ENCODE measurements at regions not wholly inside any gene's neighbourhood (a gene's known extent, or its start where the extent isn't known, plus 50 kb on each side); places are given as distances from the start of the nearest gene placed in this dataset.
A peak's percentile ranks its signal among the peaks of the same experiment; 100 is the strongest.
"Not testable (repeated sequence)": the region's sequence is repeated elsewhere in the genome, so short reads cannot be mapped to it uniquely, and the experiment has no call there.

DNA sequence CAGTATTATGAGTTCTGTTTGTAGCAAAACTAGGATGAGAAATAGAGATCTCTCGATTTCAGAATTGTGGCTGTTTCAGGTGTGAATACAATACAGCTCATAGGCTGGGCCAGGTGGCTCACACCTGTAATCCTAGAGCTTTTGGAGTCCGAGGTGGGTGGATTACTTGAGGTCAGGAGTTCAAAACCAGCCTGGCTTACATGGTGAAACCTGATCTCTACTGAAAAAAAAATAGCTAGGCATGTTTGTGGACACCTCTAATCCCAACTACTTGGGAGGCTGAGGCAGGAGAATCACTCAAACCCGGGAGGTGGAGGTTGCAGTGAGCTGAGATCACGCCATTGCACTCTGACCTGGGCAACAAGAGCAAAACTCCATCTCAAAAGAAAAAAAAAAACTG is 81.4 kb downstream of the ZNF92 start:
- H3K4me2 ChIP-seq (ENCODE audit: low read depth, low read length); H3K9me3 ChIP-seq (ENCODE audit: low read length); intact Hi-C loops (cut with micrococcal nuclease; ENCODE audit: unreplicated experiment); DNase-seq (ENCODE audit: low spot score); H2AFZ ChIP-seq (ENCODE audit: low read length); CTCF ChIA-PET (ENCODE audit: low intra/inter-chr PET ratio, low total read pairs); H3K4me3 ChIP-seq (replicated peaks in 1 of 3; ENCODE audit: insufficient read depth in 1 of 3, low read depth in 2 of 3, low read length in 3 of 3); FAIRE-seq; H3K9ac ChIP-seq (ENCODE audit: insufficient read depth, low read depth, low read length); H3K27ac ChIP-seq (ENCODE audit: extremely low read length, insufficient read depth, low read length); H3K36me3 ChIP-seq (replicated peaks in 1 of 2; ENCODE audit: control insufficient read depth in 1 of 2, insufficient read depth in 2 of 2, low read length in 2 of 2); H4K20me1 ChIP-seq (ENCODE audit: insufficient read depth, low read length); H3K79me2 ChIP-seq (ENCODE audit: insufficient read depth, low read length); BruUV-seq (replicated peaks); in situ Hi-C loops (cut with HindIII; ENCODE audit: extremely low pct_ligation_motif_present, low pct_unique_long_range_greater_than_20kb); H3K27me3 ChIP-seq (ENCODE audit: control insufficient read depth in 1 of 2, insufficient read depth in 2 of 2, low read length in 2 of 2); ATAC-seq; POLR2A ChIA-PET: not testable (repeated sequence)
- 55% methylated on average over 4 of the region's 4 CpGs for WGBS (ENCODE audit: low lambda C conversion rate)
- TF ChIP-seq SIX1 (CRISPR knock-in tag; IDR thresholded peaks at IDR 0.05; ENCODE audit: borderline replicate concordance) (peak; percentile 81), SIX4 (CRISPR knock-in tag; IDR thresholded peaks at IDR 0.05) (peak; percentile 31; the same call in 1 of the 2 replicates), ZNF770 (CRISPR knock-in tag; IDR thresholded peaks at IDR 0.05) (peak; percentile 81), SMYD3 (CRISPR knock-in tag; IDR thresholded peaks at IDR 0.05) (0 out of 2 replicates have a peak, but pooled peaks have one; percentile 38), ZNF362 (CRISPR knock-in tag; IDR thresholded peaks at IDR 0.05; ENCODE audit: borderline replicate concordance) (peak; percentile 45; the same call in 1 of the 2 replicates), PITX1 (CRISPR knock-in tag; IDR thresholded peaks at IDR 0.05) (peak; percentile 44; the same call in 1 of the 2 replicates)
- TF ChIP-seq, protein P1, sequence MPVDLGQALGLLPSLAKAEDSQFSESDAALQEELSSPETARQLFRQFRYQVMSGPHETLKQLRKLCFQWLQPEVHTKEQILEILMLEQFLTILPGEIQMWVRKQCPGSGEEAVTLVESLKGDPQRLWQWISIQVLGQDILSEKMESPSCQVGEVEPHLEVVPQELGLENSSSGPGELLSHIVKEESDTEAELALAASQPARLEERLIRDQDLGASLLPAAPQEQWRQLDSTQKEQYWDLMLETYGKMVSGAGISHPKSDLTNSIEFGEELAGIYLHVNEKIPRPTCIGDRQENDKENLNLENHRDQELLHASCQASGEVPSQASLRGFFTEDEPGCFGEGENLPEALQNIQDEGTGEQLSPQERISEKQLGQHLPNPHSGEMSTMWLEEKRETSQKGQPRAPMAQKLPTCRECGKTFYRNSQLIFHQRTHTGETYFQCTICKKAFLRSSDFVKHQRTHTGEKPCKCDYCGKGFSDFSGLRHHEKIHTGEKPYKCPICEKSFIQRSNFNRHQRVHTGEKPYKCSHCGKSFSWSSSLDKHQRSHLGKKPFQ (CRISPR knock-in tag; IDR thresholded peaks at IDR 0.05; ENCODE audit: insufficient replicate concordance) = peak; percentile 83
- peaks cover 92% of the 10 kb centered on the region for H3K4me1 ChIP-seq (ENCODE audit: insufficient read depth, low read length)
